Ascending aorta (tissue), 2 donors: ENCODE measurements at regions not wholly inside any gene's neighbourhood (a gene's known extent, or its start where the extent isn't known, plus 50 kb on each side); places are given as distances from the start of the nearest gene placed in this dataset.

Source experiments
- DNase-seq, 2 donors: peaks; one replicate each; pipeline ENCODE4 v3.0.0-alpha.2; 2019; ENCODE audit warnings: low spot score in 2 of 2
- H3K27ac ChIP-seq, 2 donors: fragments of 200-600 bp; sonication (generic); one replicate each; pipeline ENCODE4 v1.5.1; 2016 to 2017; ENCODE audit warnings: mild to moderate bottlenecking in 1 of 2
- H3K27me3 ChIP-seq: fragments of 200-600 bp; sonication (generic); one replicate; pipeline ENCODE4 v1.5.1; 2017
- H3K36me3 ChIP-seq, 2 donors: fragments of 200-600 bp; sonication (generic); one replicate each; pipeline ENCODE4 v1.5.1; 2016
- H3K4me1 ChIP-seq, 2 donors: fragments of 200-600 bp; sonication (generic); one replicate each; pipeline ENCODE4 v1.5.1; 2016 to 2017; ENCODE audit warnings: mild to moderate bottlenecking in 1 of 2
- H3K4me3 ChIP-seq, 2 donors: fragments of 200-600 bp; sonication (generic); one replicate each; pipeline ENCODE4 v1.5.1; 2016 to 2017; ENCODE audit warnings: mild to moderate bottlenecking in 1 of 2
- H3K9me3 ChIP-seq, 2 donors: fragments of 200-600 bp; sonication (generic); one replicate each; pipeline ENCODE4 v1.5.1; 2016
- CTCF ChIP-seq, 3 experiments: fragments of 200-600 bp in 2 of 3; fragments of 450-650 bp in 1 of 3; sonication (generic) in 2 of 3; IDR thresholded peaks; one replicate each; pipeline ENCODE4 v1.5.1; 2016 to 2019; ENCODE audit warnings: antibody characterized with exemption in 3 of 3, mild to moderate bottlenecking in 1 of 3, moderate library complexity in 1 of 3
- intact Hi-C: fragments of 100-400 bp; cut with DNase I; formaldehyde crosslinking; loops from one replicate; pipeline ENCODE4 v1.15.1; 2023

GRCh38 chr4:58465031-58465430, 1354.8 kb upstream of the IGFBP7 start:
- H3K27ac ChIP-seq: no peak overlapping the region

GRCh38 chr4:58456727-58457384, 1346.7 kb upstream of the IGFBP7 start:
- Histone ChIP-seq H3K9me3 (no peaks in the 10 kb centered on the region), H3K4me1 (no peaks in the 10 kb centered on the region), H3K4me3 (no peak overlapping the region), H3K27ac (no peak overlapping the region), H3K27me3 (no peaks in the 10 kb centered on the region), H3K36me3 (no peaks in the 10 kb centered on the region)
- TF ChIP-seq CTCF (IDR thresholded peaks at IDR 0.05): no peak
- DNase-seq: no peak
- intact Hi-C loops: no loop called here

More at GRCh38 chr4:58465031-58465430, 1354.8 kb upstream of the IGFBP7 start:
- Histone ChIP-seq H3K4me1 (no peaks in the 10 kb centered on the region), H3K4me3 (no peak overlapping the region), H3K27me3 (no peaks in the 10 kb centered on the region), H3K36me3 (no peaks in the 10 kb centered on the region), H3K9me3 (no peaks in the 10 kb centered on the region)
- intact Hi-C loops: no loop called here
- no peak for TF ChIP-seq CTCF (IDR thresholded peaks at IDR 0.05)
- DNase-seq: no peak

GRCh38 chr4:58453956-58454355, 1343.8 kb upstream of the IGFBP7 start:
- TF ChIP-seq CTCF (IDR thresholded peaks at IDR 0.05): no peak
- Histone ChIP-seq H3K9me3 (no peaks in the 10 kb centered on the region), H3K27ac (no peak overlapping the region), H3K27me3 (no peaks in the 10 kb centered on the region), H3K36me3 (no peaks in the 10 kb centered on the region), H3K4me1 (no peaks in the 10 kb centered on the region), H3K4me3 (no peak overlapping the region)
- no peak for DNase-seq
- intact Hi-C loops: no loop called here

GRCh38 chr4:58451707-58452106, 1341.5 kb upstream of the IGFBP7 start:
- intact Hi-C loops: no loop called here

GRCh38 chr4:58435871-58436270, 1325.7 kb upstream of the IGFBP7 start:
- intact Hi-C loops: no loop called here

More at GRCh38 chr4:58451707-58452106, 1341.5 kb upstream of the IGFBP7 start:
- no peak for DNase-seq
- no peak for TF ChIP-seq CTCF (IDR thresholded peaks at IDR 0.05)
- Histone ChIP-seq H3K27ac (no peak overlapping the region), H3K9me3 (no peaks in the 10 kb centered on the region), H3K4me1 (no peaks in the 10 kb centered on the region), H3K4me3 (no peak overlapping the region), H3K27me3 (no peaks in the 10 kb centered on the region), H3K36me3 (no peaks in the 10 kb centered on the region)

More at GRCh38 chr4:58435871-58436270, 1325.7 kb upstream of the IGFBP7 start:
- DNase-seq: no peak
- Histone ChIP-seq H3K4me3 (no peak overlapping the region), H3K36me3 (no peaks in the 10 kb centered on the region), H3K4me1 (no peaks in the 10 kb centered on the region), H3K27me3 (no peaks in the 10 kb centered on the region), H3K9me3 (no peaks in the 10 kb centered on the region), H3K27ac (no peak overlapping the region)
- no peak for TF ChIP-seq CTCF (IDR thresholded peaks at IDR 0.05)
